ENCODE measurements at regions not wholly inside any gene's neighbourhood (a gene's known extent, or its start where the extent isn't known, plus 50 kb on each side); places are given as distances from the start of the nearest gene placed in this dataset.

GRCh38 chr22:47994601-47995263 is 1232.3 kb downstream of the TBC1D22A start:
- DNase-seq (ENCODE audit: low read depth): no peak

- DNase-seq (ENCODE audit: low read depth): no peak
These were observed 1231.6 kb downstream of the TBC1D22A start for GRCh38 chr22:47994045-47994444.

GRCh38 chr22:47990481-47990880 is 1228.0 kb downstream of the TBC1D22A start:
- no peak for DNase-seq (ENCODE audit: low read depth)

GRCh38 chr22:47987885-47988515 is 1225.5 kb downstream of the TBC1D22A start:
- DNase-seq (ENCODE audit: low read depth): no peak

- DNase-seq (ENCODE audit: low read depth): no peak
These were observed 1213.8 kb downstream of the TBC1D22A start for GRCh38 chr22:47976219-47976618.

GRCh38 chr22:47967831-47968230 is 1205.4 kb downstream of the TBC1D22A start:
- DNase-seq (ENCODE audit: low read depth): no peak

GRCh38 chr22:47966316-47966715 is 1203.9 kb downstream of the TBC1D22A start:
- no peak for DNase-seq (ENCODE audit: low read depth)

GRCh38 chr22:47965896-47966295 is 1203.4 kb downstream of the TBC1D22A start:
- DNase-seq (ENCODE audit: low read depth): no peak

- no peak for DNase-seq (ENCODE audit: low read depth)
These were observed 1202.6 kb downstream of the TBC1D22A start for GRCh38 chr22:47965066-47965465.

GRCh38 chr22:47963660-47964059 is 1201.2 kb downstream of the TBC1D22A start:
- no peak for DNase-seq (ENCODE audit: low read depth)

- no peak for DNase-seq (ENCODE audit: low read depth)
These were observed 1195.2 kb downstream of the TBC1D22A start for GRCh38 chr22:47957649-47958048.

GRCh38 chr22:47954107-47954506 is 1191.7 kb downstream of the TBC1D22A start:
- DNase-seq (ENCODE audit: low read depth): no peak

- DNase-seq (ENCODE audit: low read depth): no peak
These were observed 1182.5 kb downstream of the TBC1D22A start for GRCh38 chr22:47944941-47945340.

GRCh38 chr22:47943729-47944700 is 1181.6 kb downstream of the TBC1D22A start:
- DNase-seq (ENCODE audit: low read depth): no peak

- no peak for DNase-seq (ENCODE audit: low read depth)
These were observed 1177.8 kb downstream of the TBC1D22A start for GRCh38 chr22:47940211-47940610.

- DNase-seq (ENCODE audit: low read depth): no peak
These were observed 1171.4 kb downstream of the TBC1D22A start for GRCh38 chr22:47933891-47934290.

GRCh38 chr22:47933226-47933625 is 1170.8 kb downstream of the TBC1D22A start:
- DNase-seq (ENCODE audit: low read depth): no peak

- DNase-seq (ENCODE audit: low read depth): no peak
These were observed 1167.3 kb downstream of the TBC1D22A start for GRCh38 chr22:47929646-47930185.

- no peak for DNase-seq (ENCODE audit: low read depth)
These were observed 1166.6 kb downstream of the TBC1D22A start for GRCh38 chr22:47929073-47929472.

- DNase-seq (ENCODE audit: low read depth): no peak
These were observed 1166.2 kb downstream of the TBC1D22A start for GRCh38 chr22:47928631-47929030.

GRCh38 chr22:47927648-47928210 is 1165.3 kb downstream of the TBC1D22A start:
- DNase-seq (ENCODE audit: low read depth): no peak

GRCh38 chr22:47923011-47923427 is 1160.6 kb downstream of the TBC1D22A start:
- no peak for DNase-seq (ENCODE audit: low read depth)
